ENCODE measurements at regions not wholly inside any gene's neighbourhood (a gene's known extent, or its start where the extent isn't known, plus 50 kb on each side); places are given as distances from the start of the nearest gene placed in this dataset.

- no peak overlapping the region for H3K27ac ChIP-seq
- intact Hi-C loops (cut with DNase I): no loop called here
Observed at GRCh38 chr1:199452627-199453026, 574.9 kb upstream of the NR5A2 start.

GRCh38 chr1:199453723-199454122 is 573.8 kb upstream of the NR5A2 start:
- TF ChIP-seq, protein P1, sequence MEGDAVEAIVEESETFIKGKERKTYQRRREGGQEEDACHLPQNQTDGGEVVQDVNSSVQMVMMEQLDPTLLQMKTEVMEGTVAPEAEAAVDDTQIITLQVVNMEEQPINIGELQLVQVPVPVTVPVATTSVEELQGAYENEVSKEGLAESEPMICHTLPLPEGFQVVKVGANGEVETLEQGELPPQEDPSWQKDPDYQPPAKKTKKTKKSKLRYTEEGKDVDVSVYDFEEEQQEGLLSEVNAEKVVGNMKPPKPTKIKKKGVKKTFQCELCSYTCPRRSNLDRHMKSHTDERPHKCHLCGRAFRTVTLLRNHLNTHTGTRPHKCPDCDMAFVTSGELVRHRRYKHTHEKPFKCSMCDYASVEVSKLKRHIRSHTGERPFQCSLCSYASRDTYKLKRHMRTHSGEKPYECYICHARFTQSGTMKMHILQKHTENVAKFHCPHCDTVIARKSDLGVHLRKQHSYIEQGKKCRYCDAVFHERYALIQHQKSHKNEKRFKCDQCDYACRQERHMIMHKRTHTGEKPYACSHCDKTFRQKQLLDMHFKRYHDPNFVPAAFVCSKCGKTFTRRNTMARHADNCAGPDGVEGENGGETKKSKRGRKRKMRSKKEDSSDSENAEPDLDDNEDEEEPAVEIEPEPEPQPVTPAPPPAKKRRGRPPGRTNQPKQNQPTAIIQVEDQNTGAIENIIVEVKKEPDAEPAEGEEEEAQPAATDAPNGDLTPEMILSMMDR (IDR thresholded peaks at IDR 0.05): no peak
- no peak overlapping the region for H3K27ac ChIP-seq
- no peak overlapping the region for H3K9ac ChIP-seq (ENCODE audit: low read depth in 2 of 2, low read length in 2 of 2)
- no peaks in the 10 kb centered on the region for H3K4me1 ChIP-seq
- no peaks in the 10 kb centered on the region for H3K36me3 ChIP-seq
- DNase-seq: no peak
- H3K4me3 ChIP-seq: no peak overlapping the region
- intact Hi-C loops (cut with DNase I): no loop called here
- H3K27me3 ChIP-seq: no peaks in the 10 kb centered on the region
- no peaks in the 10 kb centered on the region for H3K9me3 ChIP-seq

More at GRCh38 chr1:199452627-199453026, 574.9 kb upstream of the NR5A2 start:
- Histone ChIP-seq H3K4me1 (no peaks in the 10 kb centered on the region), H3K9ac (ENCODE audit: low read depth in 2 of 2, low read length in 2 of 2) (no peak overlapping the region), H3K9me3 (no peaks in the 10 kb centered on the region), H3K4me3 (no peak overlapping the region), H3K27me3 (no peaks in the 10 kb centered on the region), H3K36me3 (no peaks in the 10 kb centered on the region)
- TF ChIP-seq, protein P1 (IDR thresholded peaks at IDR 0.05): no peak
- DNase-seq: no peak

DNA sequence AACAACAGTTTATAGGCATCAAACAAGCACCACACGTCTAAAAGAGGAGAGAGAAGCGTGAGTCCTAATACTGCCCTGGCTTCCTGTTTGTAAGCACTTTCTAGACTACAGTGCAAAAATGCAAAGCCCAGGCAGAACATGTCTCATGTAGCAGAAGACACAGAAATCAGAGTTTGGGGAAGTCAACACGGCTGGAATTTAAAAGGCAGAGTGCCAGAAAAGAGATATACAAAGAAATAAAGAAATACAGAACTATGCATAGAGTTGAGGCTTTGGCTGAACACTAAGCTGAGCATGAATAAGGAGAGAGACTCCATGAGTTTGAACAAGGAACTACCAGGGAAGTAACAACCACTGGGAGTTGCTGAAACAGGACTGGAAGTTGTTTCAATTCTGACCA is 566.6 kb upstream of the NR5A2 start:
- Histone ChIP-seq H3K9ac (ENCODE audit: low read depth in 2 of 2, low read length in 2 of 2) (no peak overlapping the region), H3K4me1 (no peaks in the 10 kb centered on the region), H3K27me3 (no peaks in the 10 kb centered on the region), H3K9me3 (no peaks in the 10 kb centered on the region), H3K36me3 (no peaks in the 10 kb centered on the region), H3K27ac (no peak overlapping the region), H3K4me3 (no peak overlapping the region)
- intact Hi-C loops (cut with DNase I): loop anchor here (10.0 kb wide), 1 partner anchor 706 kb away; no protein-coding TSS in a partner anchor
- no peak for DNase-seq
- TF ChIP-seq, protein P1 (IDR thresholded peaks at IDR 0.05): no peak

- H3K4me1 ChIP-seq: no peaks in the 10 kb centered on the region
- no peaks in the 10 kb centered on the region for H3K9me3 ChIP-seq
- no peaks in the 10 kb centered on the region for H3K36me3 ChIP-seq
- intact Hi-C loops (cut with DNase I): loop anchor here (10.0 kb wide), 1 partner anchor 709 kb away; no protein-coding TSS in a partner anchor
- TF ChIP-seq, protein P1 (IDR thresholded peaks at IDR 0.05): no peak
- H3K27me3 ChIP-seq: no peaks in the 10 kb centered on the region
- H3K27ac ChIP-seq: no peak overlapping the region
- peak; percentile 24 for DNase-seq
- H3K4me3 ChIP-seq: no peak overlapping the region
- H3K9ac ChIP-seq (ENCODE audit: low read depth in 2 of 2, low read length in 2 of 2): no peak overlapping the region
Observed at GRCh38 chr1:199463521-199464127, 563.9 kb upstream of the NR5A2 start.

DNA sequence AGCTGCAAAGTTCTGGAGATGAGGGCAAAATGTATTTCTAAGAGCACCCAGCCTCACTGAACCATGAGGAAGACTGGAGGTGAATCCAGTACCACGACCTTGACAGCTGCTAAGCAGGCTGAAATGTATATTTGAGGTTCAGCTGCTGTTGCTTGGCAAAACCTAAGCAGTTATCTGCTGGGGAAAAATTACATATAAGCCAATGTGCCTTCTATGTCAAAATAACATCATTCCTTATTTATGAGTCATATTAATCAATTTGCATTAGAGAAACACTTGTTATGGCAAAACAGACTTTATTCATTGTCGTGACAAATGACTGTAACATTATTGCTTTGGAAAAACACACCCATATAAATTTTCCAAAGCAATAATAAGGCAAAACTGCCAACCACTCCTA is 560.5 kb upstream of the NR5A2 start:
- TF ChIP-seq, protein P1 (IDR thresholded peaks at IDR 0.05): no peak
- Histone ChIP-seq H3K36me3 (no peaks in the 10 kb centered on the region), H3K27ac (no peak overlapping the region), H3K27me3 (no peaks in the 10 kb centered on the region), H3K4me3 (no peak overlapping the region), H3K9ac (ENCODE audit: low read depth in 2 of 2, low read length in 2 of 2) (no peak overlapping the region), H3K9me3 (no peaks in the 10 kb centered on the region), H3K4me1 (no peaks in the 10 kb centered on the region)
- intact Hi-C loops (cut with DNase I): loop anchor here (10.0 kb wide), 1 partner anchor 712 kb away; no protein-coding TSS in a partner anchor
- no peak for DNase-seq

Measured in colonic mucosa (tissue), 4 donors.